Activated CD4-positive, alpha-beta T cell treated with anti-CD3 and anti-CD28 coated beads, Interleukin-2, amount 10 ng/mL, durations not matched to agents 7 days and 5 days (primary cell): ENCODE measurements at regions not wholly inside any gene's neighbourhood (a gene's known extent, or its start where the extent isn't known, plus 50 kb on each side); places are given as distances from the start of the nearest gene placed in this dataset.
"Not testable (repeated sequence)": the region's sequence is repeated elsewhere in the genome, so short reads cannot be mapped to it uniquely, and the experiment has no call there.

ENCODE experiments used
- CTCF ChIA-PET: fragments of 350-600 bp; sonication (Branson Sonifier 250); formaldehyde crosslinking; loops from one replicate; lab custom pipeline; 2021; ENCODE audit warnings: antibody characterized with exemption; lab: Charles Lee
- POLR2A ChIA-PET: fragments of 350-600 bp; sonication (Branson Sonifier 250); formaldehyde crosslinking; loops from one replicate; lab custom pipeline; 2021; ENCODE audit warnings: antibody characterized with exemption; lab: Charles Lee
- DNase-seq: peaks from one replicate; pipeline ENCODE4 v3.0.0-alpha.2; 2020
- H3K27ac Mint-ChIP-seq: one replicate; pipeline ENCODE4 v1.8.0; 2021; ENCODE audit warnings: mild to moderate bottlenecking, moderate library complexity, mixed read lengths
- H3K27me3 Mint-ChIP-seq: one replicate; pipeline ENCODE4 v1.8.0; 2021; ENCODE audit warnings: mixed read lengths
- H3K36me3 Mint-ChIP-seq: one replicate; pipeline ENCODE4 v1.8.0; 2021; ENCODE audit warnings: low read depth, mixed read lengths
- H3K4me1 Mint-ChIP-seq: one replicate; pipeline ENCODE4 v1.8.0; 2021; ENCODE audit warnings: mixed read lengths
- H3K4me3 Mint-ChIP-seq: one replicate; pipeline ENCODE4 v1.8.0; 2021; ENCODE audit warnings: mild to moderate bottlenecking, moderate library complexity, mixed read lengths
- H3K9me3 Mint-ChIP-seq: one replicate; pipeline ENCODE4 v1.8.0; 2021; ENCODE audit warnings: mixed read lengths

- CTCF ChIA-PET: no interaction called here
These were observed 89.9 kb upstream of the TCF21 start for GRCh38 chr6:133799043-133799442.

DNA sequence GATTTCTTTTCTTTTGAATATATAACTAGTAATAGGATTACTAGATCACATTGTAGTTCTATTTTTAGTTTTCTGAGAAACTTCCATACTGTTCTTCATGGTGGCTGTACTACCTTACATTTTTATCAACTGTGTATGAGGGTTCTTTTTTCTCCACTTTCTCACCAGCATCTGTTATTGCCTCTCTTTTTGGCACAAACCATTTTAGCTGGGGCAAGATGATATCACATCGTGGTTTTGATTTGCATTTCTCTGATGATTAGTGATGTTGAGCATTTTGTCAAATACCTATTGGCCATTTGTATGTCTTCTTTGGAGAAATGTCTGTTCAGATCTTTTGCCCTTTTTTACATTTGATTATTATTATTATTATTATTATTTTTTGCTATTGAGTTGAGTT is 86.1 kb upstream of the TCF21 start:
- Mint-ChIP-seq H3K4me3 (no peak overlapping the region), H3K27me3 (peaks cover 8% of the 10 kb centered on the region), H3K4me1 (no peaks in the 10 kb centered on the region), H3K27ac (no peak overlapping the region), H3K36me3 (no peaks in the 10 kb centered on the region), H3K9me3 (no peaks in the 10 kb centered on the region)
- ChIA-PET CTCF (interaction anchor here (1.0 kb wide), 1 partner anchor 37 kb away, joined by 3 read pairs; no protein-coding TSS in a partner anchor), POLR2A (no interaction called here)
- DNase-seq: no peak

More at GRCh38 chr6:133799043-133799442, 89.9 kb upstream of the TCF21 start:
- peaks cover 5% of the 10 kb centered on the region for H3K27me3 Mint-ChIP-seq
- H3K27ac Mint-ChIP-seq: no peak overlapping the region
- no peak overlapping the region for H3K4me3 Mint-ChIP-seq
- no peaks in the 10 kb centered on the region for H3K36me3 Mint-ChIP-seq
- no peaks in the 10 kb centered on the region for H3K4me1 Mint-ChIP-seq
- no peak for DNase-seq
- H3K9me3 Mint-ChIP-seq: no peaks in the 10 kb centered on the region
- POLR2A ChIA-PET: no interaction called here

DNA sequence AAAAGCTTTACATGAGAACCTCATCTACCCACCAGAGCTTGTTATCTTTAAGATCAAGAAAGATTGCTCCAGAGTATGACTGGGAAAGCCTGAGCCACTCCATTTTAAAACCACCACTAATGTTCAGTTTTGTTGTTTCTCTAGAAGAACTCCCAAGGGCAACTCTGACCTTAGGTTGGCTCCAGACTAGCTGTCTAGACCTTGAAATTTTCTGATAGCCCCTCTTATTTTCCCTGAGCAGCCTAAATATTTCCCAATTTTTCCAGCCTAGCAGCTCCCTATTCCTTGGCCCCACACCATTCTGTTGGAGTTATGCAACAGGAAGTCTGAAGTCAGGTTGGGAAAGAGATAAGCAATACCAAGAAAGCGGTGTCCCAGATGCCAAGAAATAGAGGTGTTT is 84.6 kb upstream of the TCF21 start:
- H3K4me3 Mint-ChIP-seq: no peak overlapping the region
- no peaks in the 10 kb centered on the region for H3K36me3 Mint-ChIP-seq
- POLR2A ChIA-PET: no interaction called here
- H3K27ac Mint-ChIP-seq: no peak overlapping the region
- no peak for DNase-seq
- CTCF ChIA-PET: no interaction called here
- H3K27me3 Mint-ChIP-seq: peaks cover 5% of the 10 kb centered on the region
- H3K4me1 Mint-ChIP-seq: no peaks in the 10 kb centered on the region
- H3K9me3 Mint-ChIP-seq: no peaks in the 10 kb centered on the region

DNA sequence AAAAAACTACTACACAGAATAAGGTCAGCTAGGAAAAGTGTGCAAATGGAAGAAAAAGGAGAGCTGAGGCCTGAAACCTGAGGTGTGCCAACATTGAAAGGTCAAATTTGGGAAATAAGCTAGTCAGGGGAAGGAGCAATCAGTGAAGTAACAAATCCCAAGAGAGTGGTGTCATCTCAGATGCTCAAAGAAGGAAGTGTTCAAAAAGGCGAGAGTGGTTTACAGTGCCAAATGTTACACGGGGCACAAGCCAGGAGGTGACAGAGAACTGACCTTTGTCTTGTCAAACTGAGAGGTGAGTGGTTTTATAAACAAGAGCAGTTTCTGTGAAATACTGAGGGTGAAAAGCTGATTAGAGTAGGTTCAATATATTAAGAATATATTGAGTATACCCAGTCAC is 83.0 kb upstream of the TCF21 start:
- DNase-seq: no peak
- Mint-ChIP-seq H3K27me3 (peaks cover 5% of the 10 kb centered on the region), H3K9me3 (no peaks in the 10 kb centered on the region), H3K4me1 (no peaks in the 10 kb centered on the region), H3K36me3 (no peaks in the 10 kb centered on the region), H3K4me3 (no peak overlapping the region), H3K27ac (no peak overlapping the region)
- ChIA-PET CTCF (interaction anchor here (0.7 kb wide), 1 partner anchor 35 kb away, joined by 4 read pairs; no protein-coding TSS in a partner anchor), POLR2A (no interaction called here)

DNA sequence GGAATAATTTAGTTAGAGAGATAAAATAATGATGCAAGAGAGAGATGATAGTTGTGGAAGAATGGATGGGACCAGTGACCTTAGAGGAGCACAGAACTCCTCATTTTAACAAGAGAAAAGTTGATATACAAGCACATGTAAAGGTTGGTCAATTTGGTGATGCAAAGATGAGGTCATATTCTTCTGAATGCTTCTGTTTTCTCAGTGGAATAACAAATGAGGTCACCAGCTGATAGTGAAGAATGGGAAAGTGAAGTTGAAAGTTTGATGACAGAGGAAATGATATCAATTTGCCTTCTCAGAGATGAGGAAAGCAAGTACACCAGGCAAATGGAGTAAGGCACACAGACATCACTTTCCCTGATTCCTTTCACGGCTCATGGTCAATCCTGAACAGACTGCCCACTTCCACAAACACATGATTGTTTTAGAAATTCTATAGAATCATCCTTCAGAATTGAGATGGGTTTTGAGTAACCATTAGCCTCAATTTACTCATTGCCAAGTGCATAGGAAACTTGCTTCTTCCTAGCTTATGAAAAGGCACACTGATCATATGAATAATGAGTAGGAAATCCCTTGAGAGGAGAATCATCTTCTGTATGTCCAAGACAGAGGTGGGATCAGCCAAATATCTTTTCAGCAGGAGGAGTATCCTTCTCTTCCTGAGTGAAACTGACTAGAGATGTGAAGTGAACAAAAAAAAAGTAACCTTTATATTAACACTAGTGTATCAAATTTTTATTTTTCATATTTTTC is 82.4 kb upstream of the TCF21 start:
- ChIA-PET POLR2A (no interaction called here), CTCF (interaction anchor here (0.7 kb wide), 1 partner anchor 34 kb away, joined by 4 read pairs; no protein-coding TSS in a partner anchor)
- H3K27ac Mint-ChIP-seq: no peak overlapping the region
- peaks cover 5% of the 10 kb centered on the region for H3K27me3 Mint-ChIP-seq
- H3K36me3 Mint-ChIP-seq: no peaks in the 10 kb centered on the region
- no peak overlapping the region for H3K4me3 Mint-ChIP-seq
- DNase-seq: no peak
- no peaks in the 10 kb centered on the region for H3K4me1 Mint-ChIP-seq
- H3K9me3 Mint-ChIP-seq: peaks cover 3% of the 10 kb centered on the region

- ChIA-PET CTCF (no interaction called here), POLR2A (no interaction called here)
- Mint-ChIP-seq H3K27me3 (peaks cover 5% of the 10 kb centered on the region), H3K4me3 (no peak overlapping the region), H3K27ac (no peak overlapping the region), H3K9me3 (peaks cover 3% of the 10 kb centered on the region), H3K36me3 (no peaks in the 10 kb centered on the region), H3K4me1 (no peaks in the 10 kb centered on the region)
- DNase-seq: no peak
These were observed 81.4 kb upstream of the TCF21 start for GRCh38 chr6:133807501-133807900.

- CTCF ChIA-PET: no interaction called here
These were observed 79.5 kb upstream of the TCF21 start for GRCh38 chr6:133809406-133809805.

DNA sequence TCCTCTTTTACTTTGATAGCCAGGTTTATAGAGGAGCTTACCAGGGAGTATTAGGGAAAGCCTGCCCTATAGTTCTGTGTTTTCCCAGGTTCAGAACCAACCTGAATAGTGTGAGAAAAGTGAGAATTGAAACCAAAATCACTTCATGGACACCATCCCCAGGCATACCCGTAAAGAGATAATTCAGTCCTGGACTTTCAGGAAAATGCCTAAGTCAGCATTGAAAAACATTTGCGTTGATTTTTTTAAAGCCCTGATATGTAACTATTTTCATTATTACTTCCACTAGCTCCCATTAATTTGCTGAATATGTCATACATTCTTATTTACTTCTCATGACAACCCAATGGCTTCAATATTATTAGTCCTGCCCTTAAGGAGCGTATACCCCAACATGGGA is 77.4 kb upstream of the TCF21 start:
- CTCF ChIA-PET: interaction anchor here (0.5 kb wide), 1 partner anchor 294 kb away, joined by 5 read pairs; no protein-coding TSS in a partner anchor

More at GRCh38 chr6:133809406-133809805, 79.5 kb upstream of the TCF21 start:
- DNase-seq: no peak
- Mint-ChIP-seq H3K36me3 (no peaks in the 10 kb centered on the region), H3K27me3 (peaks cover 8% of the 10 kb centered on the region), H3K9me3 (peaks cover 3% of the 10 kb centered on the region), H3K4me1 (no peaks in the 10 kb centered on the region), H3K27ac (no peak overlapping the region), H3K4me3 (no peak overlapping the region)
- POLR2A ChIA-PET: no interaction called here

DNA sequence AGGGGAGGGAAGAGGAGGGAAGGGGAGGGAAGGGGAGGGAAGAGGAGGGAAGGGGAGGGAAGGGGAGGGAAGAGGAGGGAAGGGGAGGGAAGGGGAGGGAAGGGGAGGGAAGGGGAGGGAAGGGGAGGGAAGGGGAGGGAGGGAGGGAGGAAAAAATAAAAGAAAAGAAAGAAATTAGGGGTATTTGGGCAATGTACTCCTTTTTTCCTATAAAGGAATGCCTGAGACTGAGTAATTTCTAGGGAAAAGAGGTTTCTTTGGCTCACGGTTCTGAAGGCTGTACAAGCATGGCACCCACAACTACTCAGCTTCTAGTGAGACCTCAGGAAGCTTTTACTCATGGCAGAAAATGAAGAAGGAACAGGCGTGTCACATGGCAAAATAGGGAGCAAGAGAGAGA is 76.5 kb upstream of the TCF21 start:
- DNase-seq, H3K4me3 Mint-ChIP-seq, CTCF ChIA-PET, H3K36me3 Mint-ChIP-seq, H3K27ac Mint-ChIP-seq, H3K9me3 Mint-ChIP-seq, H3K4me1 Mint-ChIP-seq, H3K27me3 Mint-ChIP-seq, POLR2A ChIA-PET: not testable (repeated sequence)

More for the DNA sequence above, 77.4 kb upstream of the TCF21 start:
- no peaks in the 10 kb centered on the region for H3K36me3 Mint-ChIP-seq
- peaks cover 4% of the 10 kb centered on the region for H3K27me3 Mint-ChIP-seq
- POLR2A ChIA-PET: no interaction called here
- no peak for DNase-seq
- no peak overlapping the region for H3K27ac Mint-ChIP-seq
- H3K4me1 Mint-ChIP-seq: no peaks in the 10 kb centered on the region
- H3K9me3 Mint-ChIP-seq: peaks cover 3% of the 10 kb centered on the region
- H3K4me3 Mint-ChIP-seq: no peak overlapping the region

DNA sequence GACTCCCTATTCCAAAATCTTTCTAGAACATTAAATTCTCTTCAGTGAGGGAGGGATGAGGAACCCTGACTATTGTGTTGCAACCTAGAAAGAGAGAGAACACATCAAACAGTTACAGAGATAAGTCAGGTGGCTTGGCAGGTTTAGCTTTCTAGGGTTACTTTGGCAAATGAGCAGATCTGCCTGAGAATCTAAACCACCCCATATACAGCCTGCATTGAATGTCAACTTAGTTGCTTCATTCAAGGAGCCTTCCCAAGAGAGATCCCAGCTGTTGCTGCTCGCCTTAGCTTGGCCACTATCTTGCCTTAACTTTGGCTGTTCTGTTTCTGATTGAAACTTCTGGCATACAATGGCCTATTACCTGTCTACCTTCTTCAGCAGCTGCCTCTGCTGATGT is 74.7 kb upstream of the TCF21 start:
- H3K27me3 Mint-ChIP-seq: peaks cover 4% of the 10 kb centered on the region

GRCh38 chr6:133814797-133815196 is 74.1 kb upstream of the TCF21 start:
- Mint-ChIP-seq H3K27me3 (peaks cover 4% of the 10 kb centered on the region), H3K36me3 (no peaks in the 10 kb centered on the region), H3K9me3 (peaks cover 3% of the 10 kb centered on the region), H3K4me3 (no peak overlapping the region), H3K27ac (no peak overlapping the region), H3K4me1 (no peaks in the 10 kb centered on the region)
- POLR2A ChIA-PET: no interaction called here
- CTCF ChIA-PET: no interaction called here
- no peak for DNase-seq

More for the DNA sequence above, 74.7 kb upstream of the TCF21 start:
- no peak overlapping the region for H3K27ac Mint-ChIP-seq
- no peak overlapping the region for H3K4me3 Mint-ChIP-seq
- CTCF ChIA-PET: no interaction called here
- POLR2A ChIA-PET: no interaction called here
- no peaks in the 10 kb centered on the region for H3K4me1 Mint-ChIP-seq
- no peak for DNase-seq
- H3K9me3 Mint-ChIP-seq: peaks cover 3% of the 10 kb centered on the region
- H3K36me3 Mint-ChIP-seq: no peaks in the 10 kb centered on the region

DNA sequence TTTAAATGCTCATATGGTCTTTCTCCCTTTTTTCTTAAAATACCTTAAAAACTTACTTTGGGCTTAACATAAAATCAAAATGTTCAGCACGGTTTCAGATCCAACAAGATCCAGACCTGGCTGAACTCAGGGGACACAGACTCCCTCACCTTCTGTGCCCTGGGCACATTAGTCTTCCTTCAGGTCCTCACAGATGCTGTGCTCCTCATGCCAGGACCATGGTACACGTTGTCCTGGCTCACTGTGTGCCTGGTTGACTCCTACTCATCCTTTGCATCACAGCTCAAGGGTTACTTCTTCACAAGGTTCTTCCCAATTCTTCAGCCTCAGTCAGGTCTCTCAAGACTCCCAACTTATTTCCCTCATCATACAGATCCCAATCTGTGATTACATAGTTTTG is 73.6 kb upstream of the TCF21 start:
- no peak overlapping the region for H3K27ac Mint-ChIP-seq
- ChIA-PET POLR2A (no interaction called here), CTCF (no interaction called here)
- no peak overlapping the region for H3K4me3 Mint-ChIP-seq
- DNase-seq: no peak
- peaks cover 4% of the 10 kb centered on the region for H3K27me3 Mint-ChIP-seq
- peaks cover 3% of the 10 kb centered on the region for H3K9me3 Mint-ChIP-seq
- no peaks in the 10 kb centered on the region for H3K36me3 Mint-ChIP-seq
- no peaks in the 10 kb centered on the region for H3K4me1 Mint-ChIP-seq

- ChIA-PET POLR2A (no interaction called here), CTCF (interaction anchor here (0.6 kb wide), 3 partner anchors 13 to 353 kb away, joined by 3 to 7 read pairs (median 3); no protein-coding TSS in a partner anchor)
- no peak for DNase-seq
- Mint-ChIP-seq H3K4me1 (no peaks in the 10 kb centered on the region), H3K4me3 (no peak overlapping the region), H3K27me3 (peaks cover 6% of the 10 kb centered on the region), H3K27ac (no peak overlapping the region), H3K9me3 (peaks cover 3% of the 10 kb centered on the region), H3K36me3 (no peaks in the 10 kb centered on the region)
These were observed 72.7 kb upstream of the TCF21 start for GRCh38 chr6:133816171-133816570.
